SK-N-SH treated with all-trans-retinoic acid at 6 μM for 48 hours (cell line): ENCODE measurements at regions not wholly inside any gene's neighbourhood (a gene's known extent, or its start where the extent isn't known, plus 50 kb on each side); places are given as distances from the start of the nearest gene placed in this dataset.

ENCODE experiments used
- ATAC-seq: fragments of 200-7000 bp; cut with Tn5 transposase; 3 replicates; pipeline ENCODE4 v1.9.1; 2020; ENCODE audit warnings: mild to moderate bottlenecking, moderate library complexity
- ARNTL ChIP-seq: fragments of 450-650 bp; formaldehyde crosslinking; IDR thresholded peaks from 2 replicates; pipeline ENCODE4 v1.5.0; 2020; ENCODE audit warnings: low read depth, mild to moderate bottlenecking, moderate library complexity, borderline replicate concordance
- BACH2 ChIP-seq: fragments of 250-450 bp; sonication (Bioruptor Pico); IDR thresholded peaks from 2 replicates; pipeline ENCODE4 v1.9.0; 2021; ENCODE audit warnings: mild to moderate bottlenecking, borderline replicate concordance
- CSDC2 ChIP-seq: fragments of 250-450 bp; sonication (Bioruptor Pico); IDR thresholded peaks from 2 replicates; pipeline ENCODE4 v1.5.0; 2020; ENCODE audit warnings: mild to moderate bottlenecking, moderate library complexity
- ESRRG ChIP-seq: fragments of 250-450 bp; sonication (Bioruptor Pico); IDR thresholded peaks from 2 replicates; pipeline ENCODE4 v1.6.1; 2021; ENCODE audit warnings: mild to moderate bottlenecking
- GLIS3 ChIP-seq: fragments of 250-450 bp; sonication (Bioruptor Pico); IDR thresholded peaks from 2 replicates; pipeline ENCODE4 v1.5.0; 2020; ENCODE audit warnings: mild to moderate bottlenecking, moderate library complexity
- ISL1 ChIP-seq: fragments of 250-450 bp; sonication (Bioruptor Pico); IDR thresholded peaks from 2 replicates; pipeline ENCODE4 v2.1.2; 2022; ENCODE audit warnings: mild to moderate bottlenecking, moderate library complexity
- OSR1 ChIP-seq: fragments of 250-450 bp; sonication (Bioruptor Pico); IDR thresholded peaks from 2 replicates; pipeline ENCODE4 v1.8.0; 2022; ENCODE audit warnings: moderate library complexity, mild to moderate bottlenecking, inconsistent platforms
- POU6F1 ChIP-seq: fragments of 250-450 bp; sonication (Bioruptor Pico); IDR thresholded peaks from 2 replicates; pipeline ENCODE4 v1.8.0; 2021; ENCODE audit warnings: low read depth, mild to moderate bottlenecking, moderate library complexity, borderline replicate concordance
- PPARA ChIP-seq: fragments of 250-450 bp; sonication (Bioruptor Pico); IDR thresholded peaks from 2 replicates; pipeline ENCODE4 v1.5.0; 2020; ENCODE audit warnings: mild to moderate bottlenecking, borderline replicate concordance
- RARB ChIP-seq: fragments of 250-450 bp; sonication (Bioruptor Pico); IDR thresholded peaks from 2 replicates; pipeline ENCODE4 v1.8.0; 2021; ENCODE audit warnings: mild to moderate bottlenecking, moderate library complexity
- SNAI2 ChIP-seq: fragments of 250-450 bp; sonication (Bioruptor Pico); IDR thresholded peaks from 2 replicates; pipeline ENCODE4 v1.5.0; 2020; ENCODE audit warnings: mild to moderate bottlenecking, moderate library complexity
- TCF4 ChIP-seq: fragments of 250-450 bp; sonication (Bioruptor Pico); IDR thresholded peaks from 2 replicates; pipeline ENCODE4 v1.8.0; 2021; ENCODE audit warnings: mild to moderate bottlenecking, moderate library complexity, borderline replicate concordance
- TOX ChIP-seq: fragments of 250-450 bp; sonication (Bioruptor Pico); IDR thresholded peaks from 2 replicates; pipeline ENCODE4 v1.8.0; 2021; ENCODE audit warnings: mild to moderate bottlenecking, moderate library complexity, borderline replicate concordance
- ZC3H10 ChIP-seq: fragments of 250-450 bp; sonication (Bioruptor Pico); IDR thresholded peaks from 2 replicates; pipeline ENCODE4 v1.5.1; 2021; ENCODE audit warnings: mild to moderate bottlenecking, moderate library complexity
- ZFP3 ChIP-seq: fragments of 250-450 bp; sonication (Bioruptor Pico); IDR thresholded peaks from 2 replicates; pipeline ENCODE4 v1.5.0; 2020; ENCODE audit warnings: mild to moderate bottlenecking, moderate library complexity
- ZFP30 ChIP-seq: fragments of 450-650 bp; formaldehyde crosslinking; IDR thresholded peaks from 2 replicates; pipeline ENCODE4 v1.5.0; 2022; ENCODE audit warnings: mild to moderate bottlenecking, moderate library complexity
- ZNF565 ChIP-seq: fragments of 450-650 bp; formaldehyde crosslinking; conservative IDR thresholded peaks from 2 replicates; pipeline ENCODE4 v1.5.0; 2020; ENCODE audit warnings: low read depth, mild to moderate bottlenecking, moderate library complexity
- ZNF70 ChIP-seq: fragments of 450-650 bp; formaldehyde crosslinking; IDR thresholded peaks from 2 replicates; pipeline ENCODE4 v1.5.0; 2020; ENCODE audit warnings: mild to moderate bottlenecking, moderate library complexity
- ZNF8 ChIP-seq: fragments of 450-650 bp; formaldehyde crosslinking; IDR thresholded peaks from 2 replicates; pipeline ENCODE4 v1.5.0; 2020; ENCODE audit warnings: mild to moderate bottlenecking, moderate library complexity
- TF ChIP-seq, protein P1 (sequence below): fragments of 250-450 bp; sonication (Bioruptor Pico); IDR thresholded peaks from 2 replicates; pipeline ENCODE4 v1.5.1; 2021; ENCODE audit warnings: mild to moderate bottlenecking, moderate library complexity
- TF ChIP-seq, protein P2 (sequence below): fragments of 250-450 bp; sonication (Bioruptor Pico); IDR thresholded peaks from 2 replicates; pipeline ENCODE4 v1.5.1; 2020; ENCODE audit warnings: low read depth, mild to moderate bottlenecking, moderate library complexity
- TF ChIP-seq, protein P3 (sequence below): fragments of 250-450 bp; sonication (Bioruptor Pico); IDR thresholded peaks from 2 replicates; pipeline ENCODE4 v1.5.0; 2020; ENCODE audit warnings: mild to moderate bottlenecking, moderate library complexity

- ATAC-seq: no peak
- TF ChIP-seq PPARA (CRISPR knock-in tag) (no peak), CSDC2 (CRISPR knock-in tag) (no peak), ZNF8 (CRISPR knock-in tag) (no peak), SNAI2 (CRISPR knock-in tag) (no peak), ZFP30 (CRISPR knock-in tag) (no peak), ZNF565 (CRISPR knock-in tag) (no peak), ISL1 (CRISPR knock-in tag) (no peak)
- TF ChIP-seq, protein P1, sequence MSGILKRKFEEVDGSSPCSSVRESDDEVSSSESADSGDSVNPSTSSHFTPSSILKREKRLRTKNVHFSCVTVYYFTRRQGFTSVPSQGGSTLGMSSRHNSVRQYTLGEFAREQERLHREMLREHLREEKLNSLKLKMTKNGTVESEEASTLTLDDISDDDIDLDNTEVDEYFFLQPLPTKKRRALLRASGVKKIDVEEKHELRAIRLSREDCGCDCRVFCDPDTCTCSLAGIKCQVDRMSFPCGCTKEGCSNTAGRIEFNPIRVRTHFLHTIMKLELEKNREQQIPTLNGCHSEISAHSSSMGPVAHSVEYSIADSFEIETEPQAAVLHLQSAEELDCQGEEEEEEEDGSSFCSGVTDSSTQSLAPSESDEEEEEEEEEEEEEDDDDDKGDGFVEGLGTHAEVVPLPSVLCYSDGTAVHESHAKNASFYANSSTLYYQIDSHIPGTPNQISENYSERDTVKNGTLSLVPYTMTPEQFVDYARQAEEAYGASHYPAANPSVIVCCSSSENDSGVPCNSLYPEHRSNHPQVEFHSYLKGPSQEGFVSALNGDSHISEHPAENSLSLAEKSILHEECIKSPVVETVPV (CRISPR knock-in tag): no peak
- TF ChIP-seq, all 23 proteins: peak for 0
Measured at GRCh38 chr15:31494786-31495185, 168.2 kb downstream of the KLF13 start.

GRCh38 chr15:31495281-31495680 lies 168.6 kb downstream of the KLF13 start:
- ATAC-seq: no peak
- no peak for TF ChIP-seq POU6F1
- no peak for TF ChIP-seq BACH2
- TF ChIP-seq ZNF565 (CRISPR knock-in tag): no peak
- TF ChIP-seq CSDC2 (CRISPR knock-in tag): no peak
- TF ChIP-seq ZC3H10 (CRISPR knock-in tag): no peak
- TF ChIP-seq, protein P2, sequence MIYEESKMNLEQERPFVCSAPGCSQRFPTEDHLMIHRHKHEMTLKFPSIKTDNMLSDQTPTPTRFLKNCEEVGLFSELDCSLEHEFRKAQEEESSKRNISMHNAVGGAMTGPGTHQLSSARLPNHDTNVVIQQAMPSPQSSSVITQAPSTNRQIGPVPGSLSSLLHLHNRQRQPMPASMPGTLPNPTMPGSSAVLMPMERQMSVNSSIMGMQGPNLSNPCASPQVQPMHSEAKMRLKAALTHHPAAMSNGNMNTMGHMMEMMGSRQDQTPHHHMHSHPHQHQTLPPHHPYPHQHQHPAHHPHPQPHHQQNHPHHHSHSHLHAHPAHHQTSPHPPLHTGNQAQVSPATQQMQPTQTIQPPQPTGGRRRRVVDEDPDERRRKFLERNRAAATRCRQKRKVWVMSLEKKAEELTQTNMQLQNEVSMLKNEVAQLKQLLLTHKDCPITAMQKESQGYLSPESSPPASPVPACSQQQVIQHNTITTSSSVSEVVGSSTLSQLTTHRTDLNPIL (CRISPR knock-in tag): no peak
- TF ChIP-seq ISL1 (CRISPR knock-in tag): no peak
- TF ChIP-seq PPARA (CRISPR knock-in tag): no peak
- no peak for TF ChIP-seq GLIS3
- no peak for TF ChIP-seq TOX (CRISPR knock-in tag)
- no peak for TF ChIP-seq ARNTL
- no peak for TF ChIP-seq ZFP3 (CRISPR knock-in tag)
- TF ChIP-seq TCF4 (CRISPR knock-in tag): no peak
- TF ChIP-seq RARB: no peak
- no peak for TF ChIP-seq ZNF8 (CRISPR knock-in tag)
- TF ChIP-seq, protein P1 (CRISPR knock-in tag): no peak
- no peak for TF ChIP-seq ZFP30 (CRISPR knock-in tag)
- TF ChIP-seq ESRRG (CRISPR knock-in tag): no peak
- TF ChIP-seq, protein P3, sequence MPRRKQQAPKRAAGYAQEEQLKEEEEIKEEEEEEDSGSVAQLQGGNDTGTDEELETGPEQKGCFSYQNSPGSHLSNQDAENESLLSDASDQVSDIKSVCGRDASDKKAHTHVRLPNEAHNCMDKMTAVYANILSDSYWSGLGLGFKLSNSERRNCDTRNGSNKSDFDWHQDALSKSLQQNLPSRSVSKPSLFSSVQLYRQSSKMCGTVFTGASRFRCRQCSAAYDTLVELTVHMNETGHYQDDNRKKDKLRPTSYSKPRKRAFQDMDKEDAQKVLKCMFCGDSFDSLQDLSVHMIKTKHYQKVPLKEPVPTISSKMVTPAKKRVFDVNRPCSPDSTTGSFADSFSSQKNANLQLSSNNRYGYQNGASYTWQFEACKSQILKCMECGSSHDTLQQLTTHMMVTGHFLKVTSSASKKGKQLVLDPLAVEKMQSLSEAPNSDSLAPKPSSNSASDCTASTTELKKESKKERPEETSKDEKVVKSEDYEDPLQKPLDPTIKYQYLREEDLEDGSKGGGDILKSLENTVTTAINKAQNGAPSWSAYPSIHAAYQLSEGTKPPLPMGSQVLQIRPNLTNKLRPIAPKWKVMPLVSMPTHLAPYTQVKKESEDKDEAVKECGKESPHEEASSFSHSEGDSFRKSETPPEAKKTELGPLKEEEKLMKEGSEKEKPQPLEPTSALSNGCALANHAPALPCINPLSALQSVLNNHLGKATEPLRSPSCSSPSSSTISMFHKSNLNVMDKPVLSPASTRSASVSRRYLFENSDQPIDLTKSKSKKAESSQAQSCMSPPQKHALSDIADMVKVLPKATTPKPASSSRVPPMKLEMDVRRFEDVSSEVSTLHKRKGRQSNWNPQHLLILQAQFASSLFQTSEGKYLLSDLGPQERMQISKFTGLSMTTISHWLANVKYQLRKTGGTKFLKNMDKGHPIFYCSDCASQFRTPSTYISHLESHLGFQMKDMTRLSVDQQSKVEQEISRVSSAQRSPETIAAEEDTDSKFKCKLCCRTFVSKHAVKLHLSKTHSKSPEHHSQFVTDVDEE (CRISPR knock-in tag): no peak
- no peak for TF ChIP-seq OSR1 (CRISPR knock-in tag)

- ATAC-seq: no peak
- TF ChIP-seq ZNF70 (CRISPR knock-in tag): no peak
- TF ChIP-seq ZNF565 (CRISPR knock-in tag): no peak
- TF ChIP-seq ZC3H10 (CRISPR knock-in tag): no peak
- no peak for TF ChIP-seq ZFP30 (CRISPR knock-in tag)
- no peak for TF ChIP-seq GLIS3
- TF ChIP-seq PPARA (CRISPR knock-in tag): no peak
- TF ChIP-seq POU6F1: no peak
- no peak for TF ChIP-seq CSDC2 (CRISPR knock-in tag)
- no peak for TF ChIP-seq ZNF8 (CRISPR knock-in tag)
- TF ChIP-seq, all 23 proteins: peak for 0
Measured at GRCh38 chr15:31497838-31498237, 171.2 kb downstream of the KLF13 start.
